ENCODE measurements at regions not wholly inside any gene's neighbourhood (a gene's known extent, or its start where the extent isn't known, plus 50 kb on each side); places are given as distances from the start of the nearest gene placed in this dataset.

- Histone ChIP-seq H3K79me2 (no peaks in the 10 kb centered on the region), H3K4me1 (no peaks in the 10 kb centered on the region), H3K9me3 (ENCODE audit: control insufficient read depth, low read length) (no peaks in the 10 kb centered on the region), H3K27ac (no peak overlapping the region), H3K4me3 (ENCODE audit: low read depth, low read length) (no peak overlapping the region), H2AFZ (no peak overlapping the region), H3K36me3 (ENCODE audit: control insufficient read depth, insufficient read depth, low read length) (no peaks in the 10 kb centered on the region), H3K4me2 (ENCODE audit: low read length) (no peak overlapping the region), H3K9ac (no peak overlapping the region), H3K27me3 (ENCODE audit: control insufficient read depth, insufficient read depth, low read length) (no peaks in the 10 kb centered on the region)
- TF ChIP-seq, protein P1, sequence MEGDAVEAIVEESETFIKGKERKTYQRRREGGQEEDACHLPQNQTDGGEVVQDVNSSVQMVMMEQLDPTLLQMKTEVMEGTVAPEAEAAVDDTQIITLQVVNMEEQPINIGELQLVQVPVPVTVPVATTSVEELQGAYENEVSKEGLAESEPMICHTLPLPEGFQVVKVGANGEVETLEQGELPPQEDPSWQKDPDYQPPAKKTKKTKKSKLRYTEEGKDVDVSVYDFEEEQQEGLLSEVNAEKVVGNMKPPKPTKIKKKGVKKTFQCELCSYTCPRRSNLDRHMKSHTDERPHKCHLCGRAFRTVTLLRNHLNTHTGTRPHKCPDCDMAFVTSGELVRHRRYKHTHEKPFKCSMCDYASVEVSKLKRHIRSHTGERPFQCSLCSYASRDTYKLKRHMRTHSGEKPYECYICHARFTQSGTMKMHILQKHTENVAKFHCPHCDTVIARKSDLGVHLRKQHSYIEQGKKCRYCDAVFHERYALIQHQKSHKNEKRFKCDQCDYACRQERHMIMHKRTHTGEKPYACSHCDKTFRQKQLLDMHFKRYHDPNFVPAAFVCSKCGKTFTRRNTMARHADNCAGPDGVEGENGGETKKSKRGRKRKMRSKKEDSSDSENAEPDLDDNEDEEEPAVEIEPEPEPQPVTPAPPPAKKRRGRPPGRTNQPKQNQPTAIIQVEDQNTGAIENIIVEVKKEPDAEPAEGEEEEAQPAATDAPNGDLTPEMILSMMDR (IDR thresholded peaks at IDR 0.05): no peak
Observed at GRCh38 chr13:91042870-91043269, 304.6 kb upstream of the MIR17HG start.

- Histone ChIP-seq H3K27me3 (ENCODE audit: control insufficient read depth, insufficient read depth, low read length) (no peaks in the 10 kb centered on the region), H3K9me3 (ENCODE audit: control insufficient read depth, low read length) (no peaks in the 10 kb centered on the region), H3K36me3 (ENCODE audit: control insufficient read depth, insufficient read depth, low read length) (no peaks in the 10 kb centered on the region), H3K4me1 (no peaks in the 10 kb centered on the region), H3K9ac (no peak overlapping the region), H3K27ac (no peak overlapping the region), H3K4me3 (ENCODE audit: low read depth, low read length) (no peak overlapping the region), H3K79me2 (no peaks in the 10 kb centered on the region), H3K4me2 (ENCODE audit: low read length) (no peak overlapping the region), H2AFZ (no peak overlapping the region)
- TF ChIP-seq, protein P1 (IDR thresholded peaks at IDR 0.05): no peak
Observed at GRCh38 chr13:91045351-91046034, 302.0 kb upstream of the MIR17HG start.

GRCh38 chr13:91046715-91047327, 300.7 kb upstream of the MIR17HG start:
- TF ChIP-seq, protein P1 (IDR thresholded peaks at IDR 0.05): no peak
- no peaks in the 10 kb centered on the region for H3K4me1 ChIP-seq
- H3K9ac ChIP-seq: no peak overlapping the region
- H3K27me3 ChIP-seq (ENCODE audit: control insufficient read depth, insufficient read depth, low read length): no peaks in the 10 kb centered on the region
- H3K9me3 ChIP-seq (ENCODE audit: control insufficient read depth, low read length): no peaks in the 10 kb centered on the region
- H3K4me3 ChIP-seq (ENCODE audit: low read depth, low read length): no peak overlapping the region
- no peaks in the 10 kb centered on the region for H3K79me2 ChIP-seq
- no peak overlapping the region for H2AFZ ChIP-seq
- H3K27ac ChIP-seq: no peak overlapping the region
- H3K36me3 ChIP-seq (ENCODE audit: control insufficient read depth, insufficient read depth, low read length): no peaks in the 10 kb centered on the region
- no peak overlapping the region for H3K4me2 ChIP-seq (ENCODE audit: low read length)

DNA sequence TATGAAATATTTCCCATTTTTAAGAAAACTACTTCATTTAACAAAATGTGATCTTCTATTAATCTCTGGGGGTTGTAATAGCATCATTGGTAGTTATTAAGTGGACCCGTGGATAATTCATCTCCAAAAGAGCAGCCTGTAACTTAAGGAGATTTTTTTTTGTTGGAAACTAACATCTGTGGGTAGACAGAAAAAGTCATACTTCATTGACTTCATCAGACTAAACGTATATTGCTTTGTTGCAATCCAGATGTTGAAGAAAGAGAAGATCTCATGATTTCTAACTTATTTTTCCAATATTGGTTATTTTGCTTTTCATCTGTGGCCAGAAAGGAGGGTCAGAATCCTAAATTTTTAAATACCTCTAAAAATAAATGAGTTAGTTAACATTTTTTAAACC, 296.5 kb upstream of the MIR17HG start:
- Histone ChIP-seq H3K4me2 (ENCODE audit: low read length) (no peak overlapping the region), H3K4me3 (ENCODE audit: low read depth, low read length) (no peak overlapping the region), H3K9me3 (ENCODE audit: control insufficient read depth, low read length) (no peaks in the 10 kb centered on the region), H3K4me1 (no peaks in the 10 kb centered on the region), H3K79me2 (no peaks in the 10 kb centered on the region), H2AFZ (no peak overlapping the region), H3K36me3 (ENCODE audit: control insufficient read depth, insufficient read depth, low read length) (no peaks in the 10 kb centered on the region), H3K27me3 (ENCODE audit: control insufficient read depth, insufficient read depth, low read length) (no peaks in the 10 kb centered on the region), H3K9ac (no peak overlapping the region), H3K27ac (no peak overlapping the region)
- TF ChIP-seq, protein P1 (IDR thresholded peaks at IDR 0.05): no peak

GRCh38 chr13:91052876-91053275, 294.6 kb upstream of the MIR17HG start:
- Histone ChIP-seq H3K79me2 (no peaks in the 10 kb centered on the region), H3K27me3 (ENCODE audit: control insufficient read depth, insufficient read depth, low read length) (no peaks in the 10 kb centered on the region), H3K27ac (no peak overlapping the region), H3K9me3 (ENCODE audit: control insufficient read depth, low read length) (no peaks in the 10 kb centered on the region), H3K4me3 (ENCODE audit: low read depth, low read length) (no peak overlapping the region), H2AFZ (no peak overlapping the region), H3K9ac (no peak overlapping the region), H3K4me1 (no peaks in the 10 kb centered on the region), H3K4me2 (ENCODE audit: low read length) (no peak overlapping the region), H3K36me3 (ENCODE audit: control insufficient read depth, insufficient read depth, low read length) (no peaks in the 10 kb centered on the region)
- TF ChIP-seq, protein P1 (IDR thresholded peaks at IDR 0.05): no peak

All from parathyroid adenoma (tissue), 2 donors.